GM19395 (cell line): ENCODE measurements at regions not wholly inside any gene's neighbourhood (a gene's known extent, or its start where the extent isn't known, plus 50 kb on each side); places are given as distances from the start of the nearest gene placed in this dataset.
A peak's percentile ranks its signal among the peaks of the same experiment; 100 is the strongest.
"Not testable (repeated sequence)": the region's sequence is repeated elsewhere in the genome, so short reads cannot be mapped to it uniquely, and the experiment has no call there.

Experiments
- ATAC-seq: cut with Tn5 transposase; IDR thresholded peaks from one replicate; pipeline ENCODE4 v1.9.1; 2021; ENCODE audit warnings: mild to moderate bottlenecking, moderate library complexity; ENCODE audit not compliant: unreplicated experiment

DNA sequence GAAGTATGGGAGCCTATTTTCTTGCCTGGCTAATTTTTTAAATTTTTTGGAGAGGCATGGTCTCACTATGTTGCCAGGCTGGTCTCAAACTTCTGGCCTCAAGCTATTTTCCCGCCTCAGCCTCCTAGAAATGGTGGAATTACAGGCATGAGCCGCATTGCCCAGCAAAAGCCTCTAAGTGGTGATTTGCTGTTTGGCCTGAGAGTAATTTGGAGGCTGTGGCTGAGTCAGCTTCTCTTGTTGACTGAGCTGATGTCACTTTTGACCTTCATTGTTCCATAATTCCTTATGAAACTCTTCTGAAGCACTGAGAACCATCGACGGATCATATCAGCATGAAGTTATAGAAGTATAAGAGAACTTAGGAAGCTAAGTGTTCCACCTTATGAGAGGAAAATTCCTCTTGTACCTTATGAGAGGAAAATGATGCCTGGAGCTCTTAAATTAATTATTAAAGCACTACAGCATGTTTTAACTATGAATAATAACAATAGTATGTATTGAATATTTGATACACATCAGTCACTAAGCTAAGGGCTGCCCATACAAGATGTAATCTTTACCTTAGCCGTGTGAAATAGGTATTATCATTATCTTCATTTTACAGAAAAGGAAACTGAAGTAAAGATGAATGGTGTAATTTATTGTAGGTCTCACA lies 220.8 kb upstream of the MON1B start:
- no peak for ATAC-seq

DNA sequence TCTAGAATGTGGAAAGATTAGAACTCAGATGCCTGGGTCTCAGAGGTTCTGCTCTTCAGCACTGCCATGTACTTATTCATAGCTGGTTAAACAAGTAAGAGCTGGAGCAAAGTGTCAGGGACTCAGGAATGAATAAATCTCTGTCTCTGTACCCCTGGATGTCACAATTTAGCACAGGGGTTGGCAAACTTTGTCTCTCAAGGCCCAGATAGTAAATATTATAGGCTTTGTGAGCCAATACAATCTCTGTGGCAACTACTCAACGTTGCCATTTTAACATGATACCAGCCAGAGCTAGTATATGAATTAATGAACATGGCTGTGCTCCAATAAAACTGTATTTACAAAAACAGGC lies 220.3 kb upstream of the MON1B start:
- no peak for ATAC-seq

DNA sequence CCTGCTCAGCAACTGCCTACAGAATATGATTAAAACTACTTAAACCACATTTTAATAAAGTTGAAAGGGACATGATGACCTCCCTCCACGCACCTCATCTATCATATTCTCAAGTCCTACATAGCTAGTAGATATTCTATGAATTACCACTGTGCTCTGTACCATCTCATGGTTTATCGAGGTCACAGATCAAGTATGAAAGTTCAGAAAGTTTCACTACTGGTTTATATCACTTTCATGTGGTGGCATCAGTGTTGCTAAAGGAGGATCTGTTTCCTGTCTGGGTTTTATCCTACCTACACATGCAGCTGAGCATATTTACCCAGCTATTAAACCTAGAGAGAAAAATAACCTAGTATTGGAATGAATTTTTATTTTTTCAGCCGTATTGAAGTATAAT lies 214.9 kb upstream of the MON1B start:
- peak; percentile 99 for ATAC-seq

DNA sequence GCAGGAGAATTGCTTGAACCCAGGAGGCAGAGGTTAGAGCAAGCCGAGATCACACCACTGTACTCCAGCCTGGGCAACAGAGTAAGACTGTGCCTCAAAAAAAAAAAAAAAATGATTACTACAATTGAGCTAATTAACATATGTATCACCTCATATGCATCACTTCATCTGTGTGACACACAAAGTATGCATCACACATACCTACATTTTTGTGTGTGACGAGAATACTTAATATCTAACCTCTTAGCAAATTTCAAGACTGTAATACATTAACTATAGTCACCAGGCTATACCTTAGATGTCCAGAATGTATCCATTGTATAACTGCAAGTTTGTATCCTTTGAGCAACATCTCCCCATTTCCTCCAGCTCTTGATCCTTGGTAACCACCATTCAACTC lies 214.2 kb upstream of the MON1B start:
- ATAC-seq: no peak

- ATAC-seq: no peak
Observed at GRCh38 chr16:76984196-76984595, 206.8 kb upstream of the MON1B start.

DNA sequence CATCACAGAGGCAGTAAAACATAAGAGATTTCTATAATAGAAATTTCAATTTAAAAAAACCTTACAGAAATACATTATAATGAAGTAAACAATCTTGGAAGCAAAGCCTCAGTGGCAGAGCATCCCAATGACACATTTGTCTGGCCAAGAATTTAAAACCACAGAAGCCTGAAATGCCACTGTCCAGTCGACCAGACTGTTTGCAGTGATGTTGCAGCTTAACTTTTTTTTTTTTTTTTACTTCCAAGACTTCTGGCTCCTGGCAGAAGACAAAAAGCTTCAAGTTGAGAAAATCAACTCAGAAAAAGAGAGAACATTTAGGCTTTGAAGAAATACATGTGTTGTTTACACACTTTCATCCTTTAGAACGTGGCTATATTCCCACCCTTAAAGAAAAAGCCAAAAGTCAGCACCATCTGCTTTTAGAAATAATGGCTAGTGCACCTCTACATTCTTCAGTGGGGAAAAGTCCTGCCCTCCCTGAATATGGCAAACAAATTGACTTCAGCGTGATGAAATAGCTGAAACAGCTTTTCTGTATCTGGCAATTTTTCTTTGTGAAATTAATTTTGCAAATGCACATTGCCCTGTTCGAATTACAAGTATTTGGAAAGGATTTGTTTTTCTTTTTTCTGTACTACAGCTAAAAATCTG lies 205.5 kb upstream of the MON1B start:
- ATAC-seq: no peak

GRCh38 chr16:76988526-76988925 lies 202.5 kb upstream of the MON1B start:
- no peak for ATAC-seq

DNA sequence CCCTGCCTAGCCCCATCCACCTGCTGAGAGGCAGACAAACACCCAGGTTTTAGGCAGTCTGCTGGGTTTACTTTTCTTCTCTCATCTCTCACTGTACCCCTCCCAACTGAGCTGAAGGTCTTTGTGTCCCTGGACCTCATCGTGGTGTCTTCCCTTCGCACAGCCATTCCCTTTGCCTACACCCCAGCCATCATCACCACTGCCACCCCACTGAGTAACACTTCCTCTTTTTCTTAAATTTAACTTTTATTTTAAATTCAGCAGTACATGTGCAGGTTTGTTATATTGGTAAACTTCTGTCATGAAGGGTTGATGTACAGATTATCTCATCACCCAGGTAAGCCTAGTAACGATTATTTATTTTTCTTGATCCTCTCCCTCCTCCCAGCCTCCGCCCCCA lies 188.3 kb upstream of the MON1B start:
- no peak for ATAC-seq

DNA sequence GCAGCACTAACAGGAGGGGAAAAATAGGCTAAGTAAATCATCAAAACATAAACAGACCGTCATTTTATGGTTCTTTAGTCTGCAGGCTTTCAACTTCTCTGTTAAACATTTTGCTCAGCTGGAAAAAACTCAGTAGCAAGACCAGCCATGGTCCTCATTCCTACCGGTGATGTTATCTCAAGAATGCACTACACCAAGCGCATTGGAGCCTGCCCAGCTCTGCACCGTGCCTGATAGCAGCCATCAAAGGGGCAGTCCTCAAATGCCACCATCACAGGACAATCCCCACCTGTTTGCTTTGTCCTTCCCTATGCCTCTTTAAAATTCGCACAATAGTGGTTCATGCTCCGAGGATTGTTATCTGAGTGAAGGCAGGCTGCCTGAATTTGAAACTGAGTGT lies 181.5 kb upstream of the MON1B start:
- ATAC-seq: no peak

GRCh38 chr16:77014441-77014840 lies 176.5 kb upstream of the MON1B start:
- no peak for ATAC-seq

GRCh38 chr16:77030600-77030999 lies 160.4 kb upstream of the MON1B start:
- no peak for ATAC-seq

DNA sequence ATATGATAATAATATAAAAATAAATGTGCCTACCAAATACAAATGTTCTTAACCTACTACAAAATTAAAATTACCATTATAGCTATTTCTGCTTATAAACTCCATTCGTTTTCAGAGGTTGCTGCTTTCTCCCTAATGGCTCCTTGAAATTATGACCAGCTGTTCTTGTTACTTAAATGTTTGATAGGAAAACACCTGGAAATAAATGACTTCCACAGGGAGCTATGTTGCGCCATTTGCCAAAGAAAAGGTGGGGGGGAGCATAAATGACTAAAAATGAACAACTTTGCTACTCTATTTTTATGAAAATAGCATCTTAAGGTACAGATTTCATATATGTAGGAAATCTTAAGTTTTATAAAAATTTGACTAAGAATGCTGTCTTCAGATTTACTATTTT lies 157.5 kb upstream of the MON1B start:
- ATAC-seq: no peak

DNA sequence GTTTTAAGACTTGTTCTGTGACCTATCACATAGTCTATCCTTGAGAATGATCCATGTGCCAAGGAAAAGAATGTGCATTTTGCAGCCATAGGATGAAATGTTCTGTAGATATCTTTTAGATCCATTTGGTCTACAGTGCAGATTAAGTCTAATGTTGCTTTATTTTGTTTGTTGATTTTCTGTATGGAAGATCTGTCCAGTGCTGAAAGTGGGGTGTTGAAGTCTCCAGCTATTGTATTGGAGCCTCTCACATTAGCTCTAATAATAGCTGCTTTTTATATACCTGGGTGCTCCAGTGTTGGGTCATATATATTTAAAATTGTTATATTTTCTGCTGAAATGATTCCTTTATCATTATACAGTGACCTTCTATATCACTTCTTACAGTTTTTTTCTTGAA lies 155.6 kb upstream of the MON1B start:
- ATAC-seq: no peak

GRCh38 chr16:77037696-77038347 lies 153.2 kb upstream of the MON1B start:
- ATAC-seq: no peak

DNA sequence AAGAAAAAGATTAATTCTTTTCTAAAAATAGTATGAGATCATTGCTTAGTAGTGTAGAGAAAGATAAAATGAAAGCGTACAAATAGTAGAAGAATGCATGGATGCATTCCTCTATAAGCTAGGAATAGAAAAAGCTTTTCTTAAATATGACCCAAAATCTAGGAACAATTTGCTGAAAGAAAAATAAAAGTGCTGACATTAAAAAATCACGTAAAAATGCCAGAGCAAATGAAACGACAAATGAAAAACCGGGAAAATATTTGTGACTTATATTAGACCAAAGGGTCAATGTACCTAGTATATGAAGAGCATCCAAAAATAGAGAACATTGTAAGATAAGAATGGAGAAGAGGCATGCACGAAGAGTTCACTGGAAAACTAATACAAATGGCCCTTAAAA lies 149.5 kb upstream of the MON1B start:
- ATAC-seq: no peak

GRCh38 chr16:77043076-77043475 lies 147.9 kb upstream of the MON1B start:
- no peak for ATAC-seq

DNA sequence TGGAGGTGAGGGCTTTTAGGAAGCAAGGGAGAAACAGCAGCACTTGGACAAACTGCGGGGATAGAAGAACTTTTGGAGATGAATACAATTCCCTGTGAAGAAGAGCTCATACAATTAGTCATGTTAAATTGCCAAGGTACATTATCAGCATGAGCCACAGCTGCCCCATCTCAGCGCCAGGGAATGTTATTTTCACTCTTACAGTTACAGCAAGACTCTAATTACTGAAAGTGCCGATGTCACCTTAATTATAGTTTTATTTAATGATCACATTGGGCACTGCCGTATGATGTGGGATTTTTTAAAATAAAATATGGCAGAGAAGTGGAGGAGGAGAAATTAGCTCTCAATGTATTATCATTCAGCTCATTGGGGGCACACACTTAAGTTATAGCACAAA lies 144.8 kb upstream of the MON1B start:
- ATAC-seq: no peak

DNA sequence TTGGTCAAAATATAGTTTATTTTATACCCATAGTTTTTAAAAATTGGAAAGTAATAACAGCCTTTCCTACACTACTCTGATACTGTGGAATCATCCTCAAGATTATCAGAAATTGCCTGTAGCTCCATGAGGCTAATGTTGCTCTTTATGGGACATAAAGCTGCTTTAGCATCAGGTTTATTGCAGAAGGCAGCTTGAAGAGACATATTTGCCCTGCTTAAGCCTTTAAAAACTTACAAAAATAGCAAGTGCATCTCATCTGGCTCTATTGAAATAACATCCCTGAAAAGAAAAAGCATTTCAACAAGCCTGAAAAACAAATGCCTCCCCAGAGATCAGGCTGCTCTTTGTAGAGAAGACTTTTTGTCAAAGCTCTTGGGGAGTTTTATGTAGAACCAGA lies 142.9 kb upstream of the MON1B start:
- no peak for ATAC-seq

- ATAC-seq: no peak
Observed at GRCh38 chr16:77049577-77049976, 141.4 kb upstream of the MON1B start.

GRCh38 chr16:77056597-77056996 lies 134.4 kb upstream of the MON1B start:
- ATAC-seq: not testable (repeated sequence)

- ATAC-seq: no peak
Observed at GRCh38 chr16:77057161-77057774, 133.7 kb upstream of the MON1B start.

DNA sequence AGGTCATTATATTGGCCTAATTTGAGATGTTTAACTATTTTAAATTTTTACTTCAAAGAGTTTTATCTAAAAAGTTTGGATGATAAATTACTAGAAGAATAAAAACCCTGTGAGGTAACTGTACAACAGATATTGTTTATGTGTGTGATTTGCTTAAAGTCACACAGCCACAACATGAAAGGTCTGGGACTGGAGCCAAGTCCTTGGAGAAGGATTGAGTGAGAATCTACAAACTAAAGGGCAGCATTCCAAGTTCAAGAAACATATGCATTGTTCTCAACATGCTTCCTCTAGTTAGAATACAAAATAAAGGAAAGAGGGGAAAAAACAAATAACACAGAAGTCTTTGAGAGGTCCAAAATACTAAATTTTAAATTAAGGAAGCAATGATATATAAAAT lies 131.5 kb upstream of the MON1B start:
- ATAC-seq: no peak
